OCI-LY1 (cell line): ENCODE measurements at regions not wholly inside any gene's neighbourhood (a gene's known extent, or its start where the extent isn't known, plus 50 kb on each side); places are given as distances from the start of the nearest gene placed in this dataset.

ENCODE experiments used
- EZH2 ChIP-seq: fragments of 200-600 bp; sonication (generic), shearing (Covaris generic); IDR thresholded peaks from 2 replicates; pipeline ENCODE4 v1.8.0; 2017; ENCODE audit warnings: borderline replicate concordance, mixed run types, mild to moderate bottlenecking, antibody characterized with exemption, low read length, moderate library complexity, mixed read lengths
- TF ChIP-seq, protein P1 (sequence below): fragments of 200-600 bp; sonication (generic), shearing (Covaris generic); IDR thresholded peaks from 2 replicates; pipeline ENCODE4 v1.5.1; 2017; ENCODE audit warnings: mild to moderate bottlenecking, antibody characterized with exemption, low read length, moderate library complexity, mixed read lengths

DNA sequence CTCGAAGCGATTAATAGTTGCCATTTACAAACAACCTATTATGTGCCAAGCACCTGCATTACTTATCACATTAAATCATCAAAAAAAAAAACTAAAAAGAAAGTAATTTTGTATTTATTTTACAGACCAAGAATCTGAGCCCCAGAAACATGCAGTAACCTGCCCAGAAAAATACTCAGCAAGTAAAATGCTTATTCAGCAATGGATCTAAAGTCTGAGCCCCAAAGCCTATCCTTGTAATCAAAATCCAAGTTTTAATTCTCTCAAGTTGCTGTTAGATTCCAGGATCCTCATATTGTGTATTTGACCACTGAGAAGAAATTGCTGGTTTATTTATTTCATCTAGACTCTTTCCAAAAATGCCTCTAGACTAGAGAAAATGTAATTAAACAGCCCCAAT, 783.3 kb upstream of the API5 start:
- no peak for TF ChIP-seq EZH2
- TF ChIP-seq, protein P1, sequence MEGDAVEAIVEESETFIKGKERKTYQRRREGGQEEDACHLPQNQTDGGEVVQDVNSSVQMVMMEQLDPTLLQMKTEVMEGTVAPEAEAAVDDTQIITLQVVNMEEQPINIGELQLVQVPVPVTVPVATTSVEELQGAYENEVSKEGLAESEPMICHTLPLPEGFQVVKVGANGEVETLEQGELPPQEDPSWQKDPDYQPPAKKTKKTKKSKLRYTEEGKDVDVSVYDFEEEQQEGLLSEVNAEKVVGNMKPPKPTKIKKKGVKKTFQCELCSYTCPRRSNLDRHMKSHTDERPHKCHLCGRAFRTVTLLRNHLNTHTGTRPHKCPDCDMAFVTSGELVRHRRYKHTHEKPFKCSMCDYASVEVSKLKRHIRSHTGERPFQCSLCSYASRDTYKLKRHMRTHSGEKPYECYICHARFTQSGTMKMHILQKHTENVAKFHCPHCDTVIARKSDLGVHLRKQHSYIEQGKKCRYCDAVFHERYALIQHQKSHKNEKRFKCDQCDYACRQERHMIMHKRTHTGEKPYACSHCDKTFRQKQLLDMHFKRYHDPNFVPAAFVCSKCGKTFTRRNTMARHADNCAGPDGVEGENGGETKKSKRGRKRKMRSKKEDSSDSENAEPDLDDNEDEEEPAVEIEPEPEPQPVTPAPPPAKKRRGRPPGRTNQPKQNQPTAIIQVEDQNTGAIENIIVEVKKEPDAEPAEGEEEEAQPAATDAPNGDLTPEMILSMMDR: no peak
